ENCODE measurements at regions not wholly inside any gene's neighbourhood (a gene's known extent, or its start where the extent isn't known, plus 50 kb on each side); places are given as distances from the start of the nearest gene placed in this dataset.

DNA sequence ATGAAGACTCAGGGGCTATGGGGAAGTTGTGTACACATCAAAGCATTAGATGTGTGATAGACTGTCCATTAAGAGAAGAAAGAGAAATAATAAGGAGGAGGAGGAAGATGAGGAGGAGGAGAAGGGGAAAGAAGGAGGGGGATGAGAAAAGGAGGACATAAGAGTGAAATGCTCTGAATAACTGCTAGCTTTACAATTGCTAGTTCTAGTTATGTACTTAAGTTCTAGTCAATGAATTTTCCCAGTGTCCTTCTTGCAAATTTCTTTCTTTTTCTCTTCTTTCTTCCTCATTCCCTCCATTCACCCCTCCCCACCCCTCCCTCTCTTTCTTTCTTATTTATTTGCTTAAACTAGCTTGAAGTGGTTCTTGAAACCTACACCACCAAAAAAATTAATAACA lies 534.9 kb upstream of the GRAMD2B start:
- Mint-ChIP-seq H3K4me3 (no peak overlapping the region), H3K27me3 (ENCODE audit: low read depth) (no peaks in the 10 kb centered on the region), H3K4me1 (no peaks in the 10 kb centered on the region), H3K36me3 (ENCODE audit: low read depth) (peaks cover 3% of the 10 kb centered on the region), H3K27ac (ENCODE audit: unreplicated experiment) (no peak overlapping the region), H3K9me3 (peaks cover 9% of the 10 kb centered on the region)
- DNase-seq (ENCODE audit: low read depth, low spot score): no peak
- TF ChIP-seq, protein P1, sequence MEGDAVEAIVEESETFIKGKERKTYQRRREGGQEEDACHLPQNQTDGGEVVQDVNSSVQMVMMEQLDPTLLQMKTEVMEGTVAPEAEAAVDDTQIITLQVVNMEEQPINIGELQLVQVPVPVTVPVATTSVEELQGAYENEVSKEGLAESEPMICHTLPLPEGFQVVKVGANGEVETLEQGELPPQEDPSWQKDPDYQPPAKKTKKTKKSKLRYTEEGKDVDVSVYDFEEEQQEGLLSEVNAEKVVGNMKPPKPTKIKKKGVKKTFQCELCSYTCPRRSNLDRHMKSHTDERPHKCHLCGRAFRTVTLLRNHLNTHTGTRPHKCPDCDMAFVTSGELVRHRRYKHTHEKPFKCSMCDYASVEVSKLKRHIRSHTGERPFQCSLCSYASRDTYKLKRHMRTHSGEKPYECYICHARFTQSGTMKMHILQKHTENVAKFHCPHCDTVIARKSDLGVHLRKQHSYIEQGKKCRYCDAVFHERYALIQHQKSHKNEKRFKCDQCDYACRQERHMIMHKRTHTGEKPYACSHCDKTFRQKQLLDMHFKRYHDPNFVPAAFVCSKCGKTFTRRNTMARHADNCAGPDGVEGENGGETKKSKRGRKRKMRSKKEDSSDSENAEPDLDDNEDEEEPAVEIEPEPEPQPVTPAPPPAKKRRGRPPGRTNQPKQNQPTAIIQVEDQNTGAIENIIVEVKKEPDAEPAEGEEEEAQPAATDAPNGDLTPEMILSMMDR (conservative IDR thresholded peaks at IDR 0.05): no peak

DNA sequence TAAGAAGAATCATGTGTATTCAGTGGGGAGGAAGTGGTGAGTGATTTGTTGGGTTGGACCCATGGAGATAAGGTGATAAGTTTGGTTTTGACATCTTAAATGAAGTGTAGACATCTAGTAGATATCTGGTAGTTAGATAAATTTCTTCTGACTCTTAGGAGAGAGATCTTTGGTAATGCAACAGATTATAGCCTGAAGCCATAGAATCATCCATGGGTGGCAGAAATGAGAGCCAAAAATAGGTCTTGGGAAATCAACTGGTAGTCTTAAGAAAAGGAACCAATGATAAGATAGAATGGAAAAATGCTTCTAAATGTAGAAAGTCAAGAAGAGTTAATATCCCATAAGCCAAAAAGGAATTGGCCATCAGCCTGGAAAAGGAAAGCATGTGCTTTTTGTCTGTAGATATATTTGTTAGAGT lies 532.7 kb upstream of the GRAMD2B start:
- TF ChIP-seq, protein P1 (conservative IDR thresholded peaks at IDR 0.05): no peak
- no peaks in the 10 kb centered on the region for H3K27me3 Mint-ChIP-seq (ENCODE audit: low read depth)
- H3K4me1 Mint-ChIP-seq: no peaks in the 10 kb centered on the region
- H3K4me3 Mint-ChIP-seq: no peak overlapping the region
- no peak overlapping the region for H3K27ac Mint-ChIP-seq (ENCODE audit: unreplicated experiment)
- no peak for DNase-seq (ENCODE audit: low read depth, low spot score)
- peaks cover 9% of the 10 kb centered on the region for H3K9me3 Mint-ChIP-seq
- peaks cover 3% of the 10 kb centered on the region for H3K36me3 Mint-ChIP-seq (ENCODE audit: low read depth)

DNA sequence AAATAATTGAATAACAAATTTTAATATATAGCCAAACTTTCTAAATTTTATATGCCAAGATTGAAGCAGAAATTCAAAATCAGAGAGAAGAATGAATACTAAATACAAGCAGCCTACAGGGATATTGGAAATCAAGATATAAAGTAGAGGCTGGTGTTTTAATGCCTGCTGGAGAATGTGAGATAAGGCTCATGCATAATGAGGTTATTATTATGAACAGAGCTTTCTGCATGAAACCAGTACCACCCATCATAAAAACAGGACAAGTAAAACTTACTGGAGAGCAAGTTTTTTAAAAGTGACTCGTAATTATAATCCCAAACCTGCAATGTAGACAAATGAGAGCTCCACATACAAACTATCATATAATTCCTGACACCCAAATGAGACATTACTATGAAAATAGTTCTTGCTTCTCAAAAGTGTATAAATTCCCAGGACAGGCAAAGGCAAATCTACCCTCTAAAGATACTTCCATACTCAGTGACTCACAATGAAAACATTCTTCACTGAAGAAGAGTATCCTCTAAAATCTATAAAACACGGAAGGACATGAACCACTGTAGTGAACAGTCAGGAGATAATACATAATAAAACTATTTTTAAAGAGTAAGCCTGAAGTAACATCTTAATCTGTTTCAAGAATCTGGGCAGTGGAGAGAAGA lies 532.0 kb upstream of the GRAMD2B start:
- Mint-ChIP-seq H3K9me3 (peaks cover 9% of the 10 kb centered on the region), H3K27me3 (ENCODE audit: low read depth) (no peaks in the 10 kb centered on the region), H3K4me3 (no peak overlapping the region), H3K27ac (ENCODE audit: unreplicated experiment) (no peak overlapping the region), H3K4me1 (no peaks in the 10 kb centered on the region), H3K36me3 (ENCODE audit: low read depth) (peaks cover 3% of the 10 kb centered on the region)
- no peak for DNase-seq (ENCODE audit: low read depth, low spot score)
- TF ChIP-seq, protein P1 (conservative IDR thresholded peaks at IDR 0.05): no peak

DNA sequence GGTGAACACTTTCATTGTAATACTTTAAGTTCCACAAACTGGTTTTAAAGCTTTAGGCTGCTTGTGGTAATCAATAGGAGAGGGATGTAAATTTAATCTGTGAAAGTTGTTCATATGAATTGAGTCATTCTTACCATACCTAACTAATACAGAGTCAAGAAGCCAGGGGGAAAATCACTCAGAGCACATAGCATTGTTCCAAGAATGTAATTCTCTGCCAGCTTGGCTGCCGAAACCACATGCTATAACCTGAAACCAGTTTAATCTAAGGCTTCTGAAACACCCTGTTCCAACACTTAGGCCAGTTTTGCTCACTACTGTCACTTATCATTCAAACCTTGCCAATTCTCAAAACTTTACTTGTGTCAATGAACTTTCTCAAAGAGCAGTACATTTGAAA lies 528.8 kb upstream of the GRAMD2B start:
- Mint-ChIP-seq H3K4me1 (no peaks in the 10 kb centered on the region), H3K27ac (ENCODE audit: unreplicated experiment) (no peak overlapping the region), H3K27me3 (ENCODE audit: low read depth) (no peaks in the 10 kb centered on the region), H3K9me3 (peaks cover 5% of the 10 kb centered on the region), H3K36me3 (ENCODE audit: low read depth) (peaks cover 3% of the 10 kb centered on the region), H3K4me3 (no peak overlapping the region)
- DNase-seq (ENCODE audit: low read depth, low spot score): no peak
- TF ChIP-seq, protein P1 (conservative IDR thresholded peaks at IDR 0.05): no peak

DNA sequence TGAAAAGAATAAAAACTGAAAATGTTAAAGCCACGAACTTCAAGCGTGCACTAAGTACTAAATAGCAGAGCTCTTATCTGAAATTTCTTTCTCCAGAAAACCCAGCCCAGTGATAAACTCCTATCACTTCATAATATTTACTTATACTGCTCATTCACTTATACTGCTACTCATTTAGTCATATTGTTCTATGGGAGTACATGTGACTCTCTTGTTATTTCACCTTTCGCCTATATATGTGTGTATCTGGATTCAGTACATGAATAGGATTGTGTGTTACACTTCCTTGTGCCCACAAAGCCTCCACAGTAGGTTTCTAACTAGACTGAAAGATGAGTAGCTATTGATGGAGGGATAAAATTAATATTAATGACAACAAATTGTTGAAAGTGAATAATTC lies 526.8 kb upstream of the GRAMD2B start:
- TF ChIP-seq, protein P1 (conservative IDR thresholded peaks at IDR 0.05): no peak
- no peak for DNase-seq (ENCODE audit: low read depth, low spot score)
- Mint-ChIP-seq H3K27ac (ENCODE audit: unreplicated experiment) (no peak overlapping the region), H3K36me3 (ENCODE audit: low read depth) (no peaks in the 10 kb centered on the region), H3K4me3 (no peak overlapping the region), H3K27me3 (ENCODE audit: low read depth) (no peaks in the 10 kb centered on the region), H3K9me3 (peaks cover 2% of the 10 kb centered on the region), H3K4me1 (no peaks in the 10 kb centered on the region)

Data from neural crest cell (in vitro differentiated cells).